ENCODE measurements at regions not wholly inside any gene's neighbourhood (a gene's known extent, or its start where the extent isn't known, plus 50 kb on each side); places are given as distances from the start of the nearest gene placed in this dataset.
"Not testable (repeated sequence)": the region's sequence is repeated elsewhere in the genome, so short reads cannot be mapped to it uniquely, and the experiment has no call there.

DNA sequence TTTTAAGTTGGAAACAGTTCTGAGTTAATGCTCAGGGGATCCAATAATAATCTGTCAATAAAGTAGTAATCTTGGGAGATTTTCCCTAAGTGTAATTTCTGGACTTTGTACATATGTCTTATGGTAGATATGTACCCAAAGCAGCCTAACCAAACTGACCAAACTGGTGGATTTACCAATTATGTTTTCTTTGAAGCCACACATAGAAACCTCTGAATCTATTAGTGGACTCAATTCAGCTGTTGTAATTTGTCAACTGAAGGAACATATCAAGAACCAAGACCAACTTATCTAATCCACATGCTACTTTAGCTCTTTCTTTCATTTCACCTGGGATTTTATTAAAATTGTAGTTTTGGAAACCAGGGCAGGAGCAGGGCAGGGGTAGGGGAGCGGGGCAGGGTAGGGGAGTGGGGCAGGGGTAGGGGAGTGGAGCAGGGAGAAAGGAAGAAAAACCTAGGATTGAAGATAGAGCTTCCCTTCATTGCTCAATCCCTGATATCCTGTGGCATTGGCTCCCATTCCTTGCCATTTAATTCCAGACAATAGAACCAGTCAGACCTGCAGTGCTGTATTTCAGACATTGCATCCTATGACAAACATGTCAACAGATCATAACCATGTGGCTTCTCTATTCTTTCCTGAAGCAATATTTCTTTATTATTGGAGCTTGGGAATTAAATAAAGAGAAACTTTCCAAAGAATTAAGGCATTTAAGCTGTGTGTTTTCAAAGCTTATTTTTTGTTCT is 101.8 kb downstream of the NFKBIZ start:
- no peak for FAIRE-seq

DNA sequence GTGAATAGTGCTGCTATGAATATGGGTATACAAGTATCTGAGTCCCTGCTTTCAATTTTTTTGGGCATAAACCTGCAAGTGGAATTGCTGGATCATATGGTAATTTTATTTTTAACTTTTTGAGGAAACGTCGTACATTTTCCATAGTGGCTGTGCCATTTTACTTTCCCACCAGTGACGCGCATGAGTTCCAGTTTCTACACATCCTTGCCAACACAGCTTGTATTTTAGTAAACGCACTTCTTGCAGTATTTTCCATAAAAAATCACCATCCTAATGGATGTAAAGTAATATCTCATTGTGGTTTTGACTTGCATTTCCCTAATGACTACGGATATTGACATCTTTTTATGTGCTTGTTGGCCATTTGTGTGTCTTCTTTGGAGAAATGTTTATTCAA is 105.0 kb downstream of the NFKBIZ start:
- no peak for FAIRE-seq

DNA sequence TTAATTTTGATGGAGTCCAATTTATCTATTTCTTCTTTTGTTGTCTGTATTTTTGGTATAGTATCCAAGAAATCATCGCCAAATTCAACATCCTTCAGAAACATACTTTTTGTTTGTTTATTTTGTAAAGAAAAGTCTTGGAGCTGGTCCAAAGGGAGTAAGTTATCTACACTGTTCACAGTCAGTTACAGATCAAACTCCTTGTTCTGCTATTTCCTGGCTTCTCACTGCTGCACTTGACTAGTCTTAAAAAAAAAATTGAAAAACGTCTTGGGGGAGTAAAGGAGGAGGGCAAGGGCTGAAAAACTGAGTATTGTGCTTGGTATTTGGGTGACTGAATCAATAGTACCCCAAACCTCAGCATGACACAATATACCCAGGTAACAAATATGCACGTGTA is 105.6 kb downstream of the NFKBIZ start:
- FAIRE-seq, result no peak

DNA sequence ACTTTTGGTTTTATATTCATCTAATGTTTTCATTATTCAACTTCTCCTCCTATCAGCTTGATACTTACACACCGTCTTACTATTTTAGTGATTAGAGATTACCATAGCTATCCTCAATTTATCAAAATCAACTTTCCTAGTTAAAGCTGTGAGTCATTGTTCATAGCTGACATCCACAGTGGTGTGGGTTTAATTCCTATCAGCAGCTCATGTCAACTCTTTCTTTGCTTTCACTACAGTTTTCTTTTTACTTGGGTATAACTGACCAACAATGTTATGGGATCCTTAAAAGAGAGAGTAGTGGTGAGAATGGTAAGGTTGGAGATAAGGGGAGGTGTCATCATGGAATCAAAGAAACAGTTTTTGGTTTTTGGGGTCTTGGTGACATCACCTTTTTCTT is 112.7 kb downstream of the NFKBIZ start:
- no peak for FAIRE-seq

DNA sequence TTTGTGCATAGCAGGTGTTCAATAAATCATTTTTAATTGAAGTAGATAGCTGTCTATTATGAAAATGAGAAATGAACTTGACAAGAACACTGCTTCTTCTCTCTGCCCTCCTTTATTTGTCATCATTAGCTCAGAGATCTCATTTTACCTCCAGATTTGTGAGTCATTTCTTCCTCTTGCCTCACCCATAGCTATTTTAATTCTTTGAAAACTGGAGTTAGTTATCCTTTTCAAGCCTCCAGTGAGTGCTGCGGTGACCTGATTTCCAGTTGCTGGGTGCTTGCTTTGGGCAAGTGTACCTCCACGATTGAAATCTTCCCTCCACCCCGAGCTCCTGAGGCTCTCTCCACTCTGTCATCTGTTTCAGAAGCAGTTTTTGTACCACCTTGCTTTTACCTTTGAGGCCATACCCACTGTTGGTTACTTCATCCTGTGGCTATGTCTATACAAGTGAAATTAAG is 114.6 kb downstream of the NFKBIZ start:
- no peak for FAIRE-seq

DNA sequence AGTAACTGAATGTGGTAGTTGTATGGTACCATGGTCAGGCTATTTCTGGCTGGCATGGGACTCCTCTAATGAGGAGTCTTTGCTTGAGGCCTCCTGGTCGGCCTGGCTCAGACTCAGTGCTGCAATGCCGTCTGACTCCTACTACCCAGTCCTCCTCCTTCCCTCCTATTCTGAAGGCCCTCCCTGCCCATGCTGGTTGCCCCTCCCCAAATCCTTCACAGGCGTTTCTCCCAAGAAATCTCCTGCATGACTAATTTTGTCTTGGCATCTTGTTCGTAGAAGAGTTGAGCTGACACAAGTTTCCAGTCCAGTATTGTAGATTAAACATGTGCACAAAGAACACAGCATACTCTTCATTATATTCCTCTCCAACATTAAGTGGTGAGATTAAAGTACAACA is 115.5 kb downstream of the NFKBIZ start:
- no peak for FAIRE-seq

DNA sequence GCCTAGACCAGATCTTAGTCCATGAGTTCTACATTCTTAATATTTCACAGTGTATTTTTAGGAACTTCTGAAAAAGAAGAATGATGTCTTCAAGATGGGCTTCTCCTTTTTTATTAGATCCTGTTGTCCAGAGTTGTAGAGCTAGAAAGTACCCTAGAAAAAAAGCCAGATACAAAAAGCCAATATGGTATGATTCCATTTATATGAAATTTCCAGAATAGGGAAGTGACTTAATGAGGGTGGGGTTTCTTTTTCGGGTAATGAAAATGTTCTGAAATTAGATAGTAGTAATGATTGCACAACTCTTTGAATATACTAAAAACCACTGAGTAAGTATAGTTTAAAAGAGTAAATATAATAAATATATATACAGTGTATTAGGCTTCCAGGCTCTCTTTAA is 116.9 kb downstream of the NFKBIZ start:
- no peak for FAIRE-seq

DNA sequence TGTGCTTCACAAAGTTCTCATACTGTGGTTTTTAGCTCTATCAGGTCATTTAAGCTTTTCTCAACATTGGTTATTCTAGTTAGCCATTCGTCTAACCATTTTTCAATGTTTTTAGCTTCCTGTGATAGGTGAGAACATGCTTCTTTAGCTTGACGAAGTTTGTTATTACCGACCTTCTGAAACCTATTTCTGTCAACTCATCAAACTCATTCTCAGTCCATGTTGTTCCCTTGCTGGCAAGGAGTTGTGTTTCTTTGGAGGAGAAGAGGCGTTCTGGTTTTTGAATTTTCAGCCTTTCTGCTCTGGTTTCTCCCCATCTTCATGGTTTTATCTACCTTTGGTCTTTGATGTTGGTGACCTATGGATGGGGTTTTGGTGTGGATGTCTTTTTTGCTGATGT is 120.9 kb downstream of the NFKBIZ start:
- no peak for FAIRE-seq

DNA sequence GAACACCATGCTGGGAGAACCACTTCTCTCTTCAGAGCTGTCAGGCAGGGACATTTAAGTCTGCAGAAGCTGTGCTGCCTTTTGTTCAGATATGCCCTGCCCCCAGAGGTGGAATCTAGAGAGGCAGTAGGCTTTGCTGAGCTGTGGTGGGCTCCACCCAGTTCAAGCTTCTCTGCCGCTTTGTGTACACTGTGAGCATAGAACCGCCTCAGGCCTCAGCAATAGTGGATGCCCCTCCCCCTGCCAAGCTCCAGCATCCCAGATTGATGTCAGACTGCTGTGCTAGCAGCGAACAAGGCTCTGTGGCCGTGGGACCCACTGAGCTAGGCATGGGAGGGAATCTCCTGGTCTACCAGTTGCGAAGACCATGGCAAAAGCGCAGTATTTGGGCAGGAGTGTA is 121.6 kb downstream of the NFKBIZ start:
- no peak for FAIRE-seq

DNA sequence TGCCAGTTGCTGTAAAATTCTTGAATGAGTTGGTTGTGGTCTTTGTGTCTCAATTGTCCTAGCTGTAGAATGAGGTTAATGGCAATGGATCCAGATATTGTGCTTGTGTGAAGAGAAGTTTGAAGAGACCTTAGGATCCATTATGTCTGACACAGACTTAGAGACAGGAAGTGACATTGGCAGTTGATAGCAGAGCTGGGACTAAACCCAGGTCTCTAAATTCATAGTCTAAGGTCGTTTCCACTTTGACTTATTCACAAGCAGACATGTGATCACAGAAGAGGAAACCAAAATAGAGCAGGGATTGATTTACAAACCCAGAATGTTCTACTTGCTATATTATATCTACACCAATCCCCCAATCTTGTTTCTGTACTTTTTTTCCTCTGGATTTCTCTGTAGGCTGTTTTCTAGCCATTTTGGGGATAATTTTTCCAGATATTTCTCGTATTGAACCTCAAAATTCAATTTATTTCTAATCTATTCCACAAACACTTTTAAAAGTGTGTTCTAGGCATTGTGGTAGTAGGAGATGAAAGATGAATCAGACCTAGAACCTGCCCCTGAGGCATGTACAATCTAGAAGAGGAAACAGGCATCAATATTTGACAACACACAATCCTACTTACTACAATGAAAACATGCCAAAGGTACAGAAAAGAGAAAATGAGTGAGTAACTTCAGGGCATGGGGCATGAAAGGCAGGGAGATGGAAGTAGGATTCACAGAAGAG is 123.3 kb downstream of the NFKBIZ start:
- no peak for FAIRE-seq

DNA sequence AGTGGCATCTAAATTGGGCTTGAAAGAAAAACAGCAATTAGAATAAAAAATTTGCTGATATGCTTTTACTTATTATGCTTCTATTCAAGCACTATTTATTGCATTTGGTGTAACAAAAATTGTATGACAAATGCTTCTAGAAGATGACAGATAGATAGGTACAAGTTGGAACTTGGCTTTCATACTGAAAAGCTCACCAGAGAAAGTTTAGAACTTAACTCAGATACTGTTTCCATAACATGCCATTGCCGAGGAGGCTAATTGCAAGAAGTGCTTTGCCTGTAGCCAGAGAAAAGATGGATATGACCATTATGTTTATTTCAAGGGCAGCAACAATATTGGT is 123.8 kb downstream of the NFKBIZ start:
- no peak for FAIRE-seq

DNA sequence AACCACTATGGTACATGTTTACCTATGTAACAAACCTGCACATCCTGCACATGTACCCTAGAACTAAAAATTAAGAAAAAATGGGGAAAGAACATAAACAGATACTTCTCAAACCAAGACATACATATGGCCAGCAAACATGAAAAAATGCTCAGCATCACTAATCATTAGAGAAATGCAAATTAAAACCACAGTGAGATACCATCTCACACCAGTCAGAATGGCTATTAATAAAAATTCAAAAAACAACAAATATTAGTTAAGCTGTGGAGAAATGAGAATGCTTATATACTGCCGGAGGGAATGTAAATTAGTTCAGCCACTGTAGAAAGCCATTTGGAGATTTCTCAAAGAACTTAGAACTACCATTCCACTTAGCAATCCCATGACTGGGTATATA is 126.1 kb downstream of the NFKBIZ start:
- not testable (repeated sequence) for FAIRE-seq

DNA sequence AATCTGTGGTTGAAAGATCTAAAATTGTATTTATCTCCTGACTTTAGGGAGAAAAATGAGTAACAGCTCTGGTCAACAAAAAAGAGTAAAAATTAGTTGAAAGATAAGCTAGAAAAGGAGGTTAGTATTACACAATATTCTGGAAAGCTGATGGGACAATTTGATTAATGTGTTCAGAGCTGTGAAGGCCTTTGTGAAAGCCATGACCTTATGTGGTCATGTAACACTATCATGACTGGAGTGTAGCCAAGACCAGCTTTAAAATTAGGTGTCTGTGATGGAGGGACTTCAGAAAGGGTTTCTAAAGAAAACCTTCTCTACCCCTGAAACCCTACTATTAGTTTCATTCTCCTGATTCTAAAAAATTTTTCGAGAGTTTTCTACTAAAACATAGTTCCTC is 127.2 kb downstream of the NFKBIZ start:
- no peak for FAIRE-seq

DNA sequence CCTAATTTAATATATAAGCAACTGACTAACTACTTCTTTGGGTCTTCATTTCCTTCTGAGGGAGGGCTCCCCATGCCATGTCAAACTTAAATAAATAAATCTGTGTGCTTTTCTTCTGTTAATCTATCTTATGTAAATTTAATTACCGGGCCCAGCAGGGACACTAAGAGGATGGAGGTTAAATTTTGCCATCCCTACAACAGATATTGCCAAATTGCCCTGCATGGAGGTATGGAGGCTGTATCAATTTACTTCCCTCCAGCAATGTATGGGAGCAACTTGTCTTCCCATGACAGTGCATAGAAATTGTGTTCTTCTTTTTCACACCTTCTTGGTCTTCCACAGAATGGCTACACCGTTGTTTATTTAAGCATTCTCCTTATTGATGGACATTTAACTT is 129.0 kb downstream of the NFKBIZ start:
- no peak for FAIRE-seq

DNA sequence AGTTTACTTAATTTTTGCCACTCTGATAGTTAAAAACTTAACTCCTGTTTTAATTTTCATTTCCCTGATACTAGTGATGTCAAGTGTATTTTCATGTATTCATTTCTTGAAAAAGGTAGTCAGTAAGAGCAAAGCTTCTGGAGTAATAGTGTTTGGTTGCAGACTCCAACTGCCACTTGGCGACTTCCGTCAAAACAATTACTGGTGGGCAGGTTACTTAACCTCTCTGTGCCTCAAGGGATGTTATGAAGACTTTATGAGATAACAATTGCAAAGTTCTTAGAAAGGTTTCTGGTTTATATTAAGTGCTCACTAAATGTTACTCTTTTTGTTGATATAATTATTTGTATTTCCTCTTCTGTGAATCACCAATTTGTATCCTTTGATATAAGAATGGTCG is 129.7 kb downstream of the NFKBIZ start:
- FAIRE-seq, result no peak

DNA sequence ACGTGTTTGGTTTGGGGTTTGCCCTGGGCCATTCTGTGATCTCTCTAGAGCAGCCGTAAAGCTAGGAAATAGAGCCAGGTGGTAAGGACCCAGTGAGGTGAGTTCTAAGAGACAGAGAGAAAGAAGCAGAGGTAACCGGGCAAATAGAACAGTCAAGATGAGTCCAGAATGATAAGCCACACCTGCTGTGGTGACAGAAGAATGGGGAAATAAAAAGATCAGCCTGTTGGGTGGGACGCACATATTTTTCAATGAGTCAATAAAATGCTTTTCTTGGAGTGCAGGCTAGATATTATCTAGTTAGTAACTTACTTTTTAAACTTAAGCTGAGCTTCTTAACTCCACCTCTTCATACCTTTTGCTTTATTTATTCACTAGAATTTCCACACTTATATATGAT is 135.0 kb downstream of the NFKBIZ start:
- no peak for FAIRE-seq

DNA sequence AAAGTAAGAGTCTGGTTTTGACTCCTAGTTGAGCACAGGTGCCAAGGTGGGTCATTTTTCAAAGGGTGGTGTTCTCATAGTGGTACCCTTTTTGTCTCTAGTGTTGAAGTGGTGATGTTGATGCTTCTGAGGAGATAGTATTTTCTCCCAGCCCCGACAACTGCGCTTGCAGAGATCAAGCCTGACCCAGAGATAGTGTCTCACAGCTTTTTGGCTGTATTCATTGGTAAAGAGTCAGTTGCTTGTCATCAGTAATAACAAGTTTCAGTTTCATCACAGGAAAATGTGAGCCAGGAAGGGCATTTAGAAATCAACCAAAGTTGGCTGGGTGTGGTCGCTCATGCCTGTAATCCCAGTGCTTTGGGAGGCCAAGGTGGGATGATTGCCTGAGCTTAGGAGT is 139.3 kb downstream of the NFKBIZ start:
- no peak for FAIRE-seq

DNA sequence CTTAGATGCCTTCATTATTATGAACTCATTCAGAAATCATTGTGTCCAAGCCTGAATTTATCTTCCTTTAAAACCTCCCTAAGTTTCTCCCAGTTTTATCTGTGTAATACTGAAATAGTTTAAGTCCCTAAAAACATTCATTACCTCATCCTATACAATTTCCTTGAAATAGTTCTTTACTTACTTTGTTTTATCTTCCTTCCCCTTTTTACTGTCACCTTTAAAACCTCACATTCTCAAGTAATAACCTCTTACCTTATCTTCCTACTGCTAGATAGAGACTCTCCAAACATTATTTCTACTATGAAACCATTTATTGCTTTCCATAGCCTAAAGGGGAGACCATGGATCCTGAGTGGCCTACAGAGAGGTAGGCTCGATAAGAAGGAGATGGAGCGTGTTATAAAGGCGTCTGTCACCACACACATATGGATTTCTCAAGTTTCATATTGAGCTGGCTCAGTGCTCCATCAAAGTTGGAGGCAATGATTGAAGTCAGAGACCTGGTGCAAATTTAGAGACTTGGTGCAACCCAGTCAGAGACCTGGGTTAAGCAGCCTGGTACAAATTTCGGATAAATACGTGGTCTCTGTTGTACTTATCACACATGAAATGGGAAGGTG is 140.4 kb downstream of the NFKBIZ start:
- no peak for FAIRE-seq

DNA sequence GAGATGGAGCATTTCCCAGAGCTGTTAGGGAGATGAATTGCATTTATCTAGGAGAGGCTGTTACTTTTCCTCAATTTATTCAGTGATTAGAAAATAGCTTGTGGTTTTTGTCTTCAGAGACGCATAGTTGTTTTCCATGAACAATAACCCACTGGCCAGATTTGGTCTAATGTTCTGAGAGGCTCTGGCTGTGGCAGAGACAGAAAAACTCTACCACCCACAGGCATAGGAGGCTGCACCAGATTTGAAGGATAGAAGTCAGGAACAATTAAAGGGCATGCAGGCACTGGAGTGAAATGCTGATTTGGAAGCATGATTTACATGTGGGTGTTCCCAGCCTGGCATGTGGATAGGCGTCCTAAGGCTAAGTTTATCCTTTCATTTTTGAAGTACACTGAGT is 143.5 kb downstream of the NFKBIZ start:
- no peak for FAIRE-seq

DNA sequence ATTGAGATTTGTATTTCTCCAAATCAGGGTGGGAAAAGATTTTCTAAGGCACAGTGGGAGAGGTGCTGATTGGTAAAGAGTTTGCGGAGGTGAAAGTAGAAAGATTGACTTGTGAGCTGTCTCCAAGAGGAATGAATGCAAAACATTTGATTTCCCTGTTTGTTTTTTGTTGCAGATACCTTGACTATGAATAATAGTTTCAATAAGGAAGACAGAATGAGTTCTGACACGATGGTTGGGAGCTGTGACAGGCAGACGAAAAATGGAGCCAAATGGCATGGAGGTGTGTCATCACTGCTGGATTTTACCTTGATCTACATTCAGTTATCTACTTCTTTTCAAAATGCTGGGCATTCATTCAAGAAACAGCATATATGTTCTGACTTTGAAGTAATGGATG is 145.1 kb downstream of the NFKBIZ start:
- FAIRE-seq, result no peak

DNA sequence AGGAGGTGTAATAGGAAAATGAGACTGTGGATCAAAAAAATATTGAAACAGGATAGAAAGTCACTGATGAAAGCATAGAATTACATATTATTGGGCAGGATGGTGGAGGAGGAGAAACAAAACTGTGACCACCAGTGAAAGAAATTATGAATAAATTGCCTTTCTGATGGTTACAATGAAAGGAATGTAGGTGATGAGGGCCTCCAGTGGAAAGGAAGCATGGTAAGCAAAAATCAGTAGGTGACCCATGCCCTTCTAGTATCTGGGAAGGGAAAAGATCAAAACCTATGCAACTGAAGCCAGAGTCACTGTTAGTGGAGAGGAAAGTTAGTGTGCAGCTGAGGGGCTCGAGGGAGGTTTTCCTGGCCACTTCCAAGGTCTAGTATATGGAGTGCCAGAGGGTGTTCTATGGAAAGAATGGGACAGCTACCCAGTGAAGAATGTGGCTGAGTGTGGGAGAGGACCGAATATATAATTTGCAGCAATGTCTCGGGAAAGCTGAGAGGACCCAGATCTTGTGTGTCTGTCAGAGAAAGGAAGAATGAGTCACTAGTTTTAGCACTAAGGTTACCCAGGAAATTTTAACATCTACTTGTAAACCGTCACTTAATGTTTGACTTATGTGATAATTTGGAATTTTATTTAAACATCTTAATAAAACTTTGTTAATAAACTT is 146.2 kb downstream of the NFKBIZ start:
- FAIRE-seq, result no peak

DNA sequence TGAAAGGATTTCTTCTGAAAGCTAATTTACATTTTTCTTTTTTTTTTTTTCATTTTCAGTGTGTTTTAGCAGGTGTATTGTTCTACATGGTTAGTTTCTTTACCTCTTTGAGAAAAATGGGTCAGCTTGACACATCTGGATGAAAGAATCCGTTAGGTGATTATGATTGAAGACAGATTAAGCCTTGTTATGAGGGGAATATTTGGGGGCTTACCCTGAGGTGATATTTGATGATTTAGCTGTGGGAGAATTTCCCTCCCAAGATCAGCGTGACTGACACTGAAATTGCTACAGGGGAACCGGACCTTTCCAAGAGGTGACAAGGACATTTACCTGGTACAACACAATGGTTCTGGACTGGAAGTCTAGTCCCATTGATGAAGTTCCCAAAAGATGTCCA is 147.5 kb downstream of the NFKBIZ start:
- FAIRE-seq, result no peak

DNA sequence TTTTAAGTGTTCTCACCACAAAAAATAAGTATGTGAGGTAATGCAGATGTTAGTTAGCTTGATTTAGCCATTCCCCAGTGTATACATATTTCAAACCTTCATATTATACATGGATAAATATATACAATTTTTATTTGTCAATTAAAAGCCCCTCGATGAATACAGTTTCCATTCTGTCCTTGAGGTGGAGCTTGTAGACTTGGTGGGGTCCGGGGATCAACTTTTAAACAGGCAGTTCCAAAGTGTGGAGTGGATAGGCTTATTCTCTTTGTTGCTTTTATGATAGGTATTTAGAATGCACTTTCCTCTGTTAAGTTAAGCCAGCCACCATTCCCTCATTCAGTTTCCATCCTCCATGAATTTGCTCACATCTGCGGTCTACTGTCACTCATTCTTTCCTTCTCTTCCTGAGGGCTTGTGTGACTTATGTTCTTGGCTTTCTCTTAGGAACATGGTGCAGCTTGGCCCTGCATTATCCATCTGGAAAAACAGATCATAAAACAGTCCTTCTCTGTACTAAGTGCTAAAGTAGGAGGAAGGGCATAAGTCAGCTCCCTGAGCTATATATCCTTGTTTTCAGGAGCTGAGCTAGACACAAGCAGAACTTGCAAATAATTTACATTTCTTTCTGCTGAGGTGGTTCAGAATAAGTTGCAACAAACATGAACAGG is 149.1 kb downstream of the NFKBIZ start:
- FAIRE-seq, result no peak

All from endometrium (tissue), 2 donors.